ENCODE measurements at regions not wholly inside any gene's neighbourhood (a gene's known extent, or its start where the extent isn't known, plus 50 kb on each side); places are given as distances from the start of the nearest gene placed in this dataset.
A peak's percentile ranks its signal among the peaks of the same experiment; 100 is the strongest.
"Not testable (repeated sequence)": the region's sequence is repeated elsewhere in the genome, so short reads cannot be mapped to it uniquely, and the experiment has no call there.

GRCh38 chr9:80755586-80755985, 933.8 kb downstream of the TLE1 start:
- TF ChIP-seq CTCF (conservative IDR thresholded peaks at IDR 0.05) (no peak), ZFX (IDR thresholded peaks at IDR 0.05) (no peak)
- no peak overlapping the region for H3K27ac ChIP-seq

GRCh38 chr9:80747056-80747455, 942.3 kb downstream of the TLE1 start:
- not testable (repeated sequence) for H3K27ac ChIP-seq

GRCh38 chr9:80732506-80732905, 956.8 kb downstream of the TLE1 start:
- no peak for TF ChIP-seq ZFX (IDR thresholded peaks at IDR 0.05)
- no peak for TF ChIP-seq CTCF (conservative IDR thresholded peaks at IDR 0.05)
- no peak overlapping the region for H3K27ac ChIP-seq

- H3K27ac ChIP-seq, result no peak overlapping the region
- TF ChIP-seq ZFX (IDR thresholded peaks at IDR 0.05) (no peak), CTCF (conservative IDR thresholded peaks at IDR 0.05) (no peak)
Measured at GRCh38 chr9:80720579-80720978, 968.8 kb downstream of the TLE1 start.

GRCh38 chr9:80707120-80707519, 982.2 kb downstream of the TLE1 start:
- TF ChIP-seq ZFX (IDR thresholded peaks at IDR 0.05), result no peak
- no peak for TF ChIP-seq CTCF (conservative IDR thresholded peaks at IDR 0.05)
- H3K27ac ChIP-seq, result no peak overlapping the region

- no peak for TF ChIP-seq ZFX (IDR thresholded peaks at IDR 0.05)
- TF ChIP-seq CTCF (conservative IDR thresholded peaks at IDR 0.05), result no peak
- H3K27ac ChIP-seq, result no peak overlapping the region
Measured at GRCh38 chr9:80701061-80701460, 988.3 kb downstream of the TLE1 start.

- no peak overlapping the region for H3K27ac ChIP-seq
- TF ChIP-seq CTCF (conservative IDR thresholded peaks at IDR 0.05) (no peak), ZFX (IDR thresholded peaks at IDR 0.05) (no peak)
Measured at GRCh38 chr9:80699511-80699998, 989.8 kb downstream of the TLE1 start.

- H3K27ac ChIP-seq, result no peak overlapping the region
- TF ChIP-seq ZFX (IDR thresholded peaks at IDR 0.05), result no peak
- peak; percentile 31 for TF ChIP-seq CTCF (conservative IDR thresholded peaks at IDR 0.05)
Measured at GRCh38 chr9:80698725-80699410, 990.5 kb downstream of the TLE1 start.

Data from C4-2B (cell line).